A673 (cell line): ENCODE measurements at regions not wholly inside any gene's neighbourhood (a gene's known extent, or its start where the extent isn't known, plus 50 kb on each side); places are given as distances from the start of the nearest gene placed in this dataset.

ENCODE experiments used
- CTCF ChIP-seq: fragments of 300-800, 200-600 bp; sonication (generic); conservative IDR thresholded peaks from 2 replicates; pipeline ENCODE4 v1.5.1; 2017; ENCODE audit warnings: low read depth, mild to moderate bottlenecking, antibody characterized with exemption, low read length, moderate library complexity, mixed read lengths
- EZH2 ChIP-seq: fragments of 200-600 bp; sonication (generic); IDR thresholded peaks from 2 replicates; pipeline ENCODE4 v1.6.1; 2017; ENCODE audit warnings: borderline replicate concordance, low read depth, mild to moderate bottlenecking, mixed read lengths, antibody characterized with exemption, low read length; ENCODE audit not compliant: poor library complexity, severe bottlenecking

GRCh38 chr14:81859046-81859445 lies 325.4 kb upstream of the SEL1L start:
- TF ChIP-seq CTCF, result no peak
- no peak for TF ChIP-seq EZH2
